Endometrium (tissue), 2 donors: ENCODE measurements at regions not wholly inside any gene's neighbourhood (a gene's known extent, or its start where the extent isn't known, plus 50 kb on each side); places are given as distances from the start of the nearest gene placed in this dataset.
"Not testable (repeated sequence)": the region's sequence is repeated elsewhere in the genome, so short reads cannot be mapped to it uniquely, and the experiment has no call there.

Experiments
- FAIRE-seq: peaks from 2 replicates; lab custom pipeline; 2012; peaks lifted over from hg19 to GRCh38; lab: Jason Lieb, UNC
- donor health status: control.
- donor health status: control.

GRCh38 chr5:17127743-17128231, 89.6 kb upstream of the BASP1 start:
- FAIRE-seq = no peak

DNA sequence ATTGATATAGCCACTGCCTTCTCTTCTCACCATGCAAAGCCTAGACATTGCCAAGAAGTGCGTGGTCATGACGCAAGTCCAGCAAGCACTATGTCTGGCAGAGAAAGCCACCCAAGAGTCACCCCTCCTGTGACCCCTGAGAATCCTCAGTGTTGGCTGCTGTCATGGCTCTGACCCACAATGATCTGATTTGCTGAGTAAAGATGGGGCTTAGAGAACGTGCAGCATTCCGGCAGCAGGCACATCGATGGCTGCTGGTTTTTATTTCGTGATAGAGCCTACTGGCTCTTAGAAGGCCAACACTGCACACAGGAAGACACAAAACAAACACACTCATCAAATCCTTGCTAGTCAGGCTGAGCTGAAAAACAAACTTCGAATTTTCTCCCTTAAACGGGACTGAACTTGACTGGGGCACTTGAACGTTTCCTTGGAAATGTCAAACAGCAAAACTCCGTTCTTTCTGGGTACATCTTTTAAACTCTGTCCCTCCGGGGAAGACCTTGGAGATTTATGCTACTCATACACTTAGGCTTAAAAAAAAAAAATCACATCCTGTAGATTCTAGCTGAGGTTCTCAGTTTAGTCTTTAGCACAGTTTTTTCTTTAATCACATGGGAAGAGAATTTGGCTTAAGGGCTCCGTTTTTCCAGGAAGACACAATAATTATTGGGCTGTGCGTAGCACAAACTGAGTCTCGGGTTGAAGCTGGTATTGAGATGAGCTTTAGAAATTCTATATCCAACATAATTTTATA, 88.2 kb upstream of the BASP1 start:
- FAIRE-seq = no peak

DNA sequence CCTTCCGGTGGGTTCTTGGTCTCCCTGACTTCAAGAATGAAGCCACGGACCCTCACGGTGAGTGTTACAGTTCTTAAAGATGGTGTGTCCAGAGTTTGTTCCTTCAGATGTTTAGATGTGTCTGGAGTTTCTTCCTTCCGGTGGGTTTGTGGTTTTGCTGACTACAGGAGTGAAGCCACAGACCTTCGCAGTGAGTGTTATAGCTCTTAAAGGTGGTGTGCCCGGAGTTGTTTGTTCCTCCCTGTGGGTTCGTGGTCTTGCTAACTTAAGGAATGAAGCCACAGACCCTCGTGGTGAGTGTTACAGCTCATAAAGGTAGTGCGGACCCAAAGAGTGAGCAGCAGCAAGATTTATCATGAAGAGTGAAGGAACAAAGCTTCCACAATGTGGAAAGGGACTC, 87.1 kb upstream of the BASP1 start:
- not testable (repeated sequence) for FAIRE-seq

DNA sequence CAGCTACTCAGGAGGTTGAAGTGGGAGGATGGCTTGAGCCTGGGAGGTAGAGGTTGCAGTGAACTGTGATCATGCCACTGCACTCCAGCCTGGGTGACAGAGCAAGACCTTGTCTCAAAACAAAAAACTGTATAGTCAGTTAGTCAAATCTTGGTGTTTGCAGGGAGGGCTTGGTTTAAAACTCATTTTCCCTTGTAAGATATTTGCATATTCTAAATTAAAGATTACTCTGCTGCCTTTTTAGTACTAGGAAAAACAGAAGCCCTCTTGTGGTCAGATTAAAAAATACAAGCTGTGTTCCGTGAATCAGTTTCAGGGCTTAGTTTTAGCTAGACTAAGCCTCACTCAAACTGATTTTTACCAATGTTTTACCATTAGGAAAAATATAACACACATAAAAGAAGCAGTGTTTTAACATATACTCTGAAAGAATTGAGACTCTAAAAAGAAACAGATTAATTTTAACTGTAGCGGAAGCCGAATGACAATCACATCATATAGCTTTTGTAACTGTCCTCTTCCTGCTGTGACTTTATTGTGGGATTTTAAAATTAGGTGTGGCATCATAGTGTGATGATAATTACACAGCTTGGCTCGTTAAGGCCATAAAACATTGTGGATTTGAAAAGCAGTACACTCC, 84.9 kb upstream of the BASP1 start:
- FAIRE-seq = no peak

DNA sequence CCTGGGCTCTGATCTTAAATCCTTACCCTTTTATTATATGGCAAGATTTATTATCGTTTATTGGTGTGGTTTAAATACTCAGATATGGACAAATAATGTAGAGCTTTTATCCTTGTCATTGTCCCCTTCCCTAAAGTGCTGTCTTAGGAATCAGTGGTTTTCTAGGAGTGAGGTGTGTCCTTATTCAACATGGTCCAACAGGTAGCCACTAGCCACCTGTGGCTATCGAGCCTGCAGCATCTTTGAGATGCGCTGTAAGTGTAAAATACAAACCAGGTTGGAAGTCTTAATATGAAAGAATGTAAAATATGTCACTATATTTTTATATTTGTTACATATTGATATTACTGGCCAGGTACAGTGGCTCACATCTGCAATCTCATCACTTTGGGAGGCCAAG, 82.4 kb upstream of the BASP1 start:
- FAIRE-seq = no peak

DNA sequence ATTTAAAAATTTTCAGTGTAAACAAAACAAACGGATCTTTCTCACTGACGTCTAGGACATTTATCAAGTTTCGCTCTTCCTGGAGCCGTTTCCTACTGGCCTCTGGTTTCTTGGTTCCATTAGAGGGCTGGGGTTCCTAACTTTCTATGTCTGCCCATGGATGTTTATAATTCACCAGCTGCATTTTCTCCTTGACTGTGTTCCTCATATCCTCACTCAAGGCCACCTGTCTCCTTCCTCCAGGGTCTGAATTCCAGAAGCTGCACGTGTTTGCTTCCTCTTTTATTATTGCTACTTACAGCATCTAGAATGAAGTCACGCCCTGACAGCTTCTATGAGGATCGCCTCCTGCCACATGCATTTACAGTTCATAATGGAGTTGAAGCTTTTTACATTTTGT, 74.1 kb upstream of the BASP1 start:
- FAIRE-seq = no peak

- no peak for FAIRE-seq
Observed at GRCh38 chr5:17146280-17146841, 71.1 kb upstream of the BASP1 start.

DNA sequence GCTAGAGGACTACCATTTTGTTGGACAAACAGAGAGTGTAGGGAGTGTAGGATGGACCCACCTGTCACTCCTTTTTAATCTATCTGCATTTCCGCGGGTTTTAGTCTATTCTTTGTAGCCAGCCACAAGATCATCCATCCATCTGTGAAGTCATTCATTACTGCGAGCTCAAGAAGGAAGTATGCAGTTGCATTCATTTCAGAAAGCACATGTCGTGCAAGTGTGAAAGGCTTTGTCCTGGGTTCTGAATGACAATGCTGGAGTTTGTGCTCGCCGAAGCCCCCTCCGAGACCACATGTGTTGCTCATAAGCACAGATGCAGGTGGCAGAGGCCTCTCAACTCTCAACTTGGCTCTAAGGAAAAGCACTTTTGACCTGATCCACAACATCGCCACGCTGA, 70.3 kb upstream of the BASP1 start:
- FAIRE-seq = no peak

DNA sequence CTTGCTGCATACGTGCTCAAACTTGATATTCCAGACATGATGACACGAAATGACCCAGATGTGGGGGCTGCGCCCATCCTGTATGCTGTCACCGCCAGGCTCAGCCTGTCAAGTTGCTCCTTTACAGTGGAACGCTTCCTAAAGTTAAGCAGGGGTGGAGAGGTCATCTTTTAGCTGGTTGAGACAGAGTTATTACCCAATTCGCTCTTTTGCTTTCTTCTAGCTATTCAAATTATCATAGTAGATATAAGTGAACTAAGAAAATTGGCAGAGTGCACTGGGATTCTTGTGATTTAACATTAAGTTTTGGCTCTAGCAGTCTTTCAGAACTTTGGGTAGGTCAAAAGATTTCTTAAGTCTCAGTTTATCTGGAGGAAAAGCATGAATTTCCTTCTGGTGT, 69.8 kb upstream of the BASP1 start:
- no peak for FAIRE-seq

DNA sequence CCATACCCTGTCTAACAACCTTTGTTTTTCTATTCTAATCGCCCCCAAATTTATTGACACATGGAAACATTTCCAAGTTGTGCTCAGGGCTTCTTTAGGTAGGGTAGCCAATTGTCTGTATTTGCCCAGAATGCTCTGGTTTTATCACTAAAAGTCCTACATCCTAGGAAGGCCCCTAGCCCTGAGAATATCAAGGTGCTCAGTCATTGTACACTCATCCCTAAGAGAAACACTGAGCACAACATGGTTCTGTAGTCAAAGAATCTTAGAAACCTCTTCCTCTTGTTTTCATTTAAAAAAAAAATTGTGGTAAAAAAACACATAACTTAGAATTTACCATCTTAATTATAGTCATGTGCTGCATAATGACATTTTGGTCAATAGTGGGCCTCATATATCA, 69.0 kb upstream of the BASP1 start:
- no peak for FAIRE-seq

DNA sequence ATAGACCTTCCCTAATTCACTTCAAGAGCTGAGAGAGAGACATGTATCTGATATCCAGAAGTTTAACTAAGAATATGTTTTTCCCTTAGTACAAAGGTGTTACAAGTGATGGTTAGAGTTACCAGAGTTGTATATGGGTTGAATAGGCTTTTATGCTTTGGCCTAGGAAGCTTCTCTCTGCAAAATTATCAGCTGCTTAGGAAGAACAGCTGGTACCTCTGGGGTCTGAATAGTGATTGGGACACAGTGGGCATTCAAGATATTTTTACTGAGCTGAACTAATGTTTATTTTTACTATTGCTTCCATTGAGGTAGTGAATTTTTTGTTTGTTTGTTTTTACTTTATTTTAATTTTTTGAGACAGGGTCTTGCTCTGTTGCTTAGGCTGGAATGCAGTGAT, 67.6 kb upstream of the BASP1 start:
- no peak for FAIRE-seq

- no peak for FAIRE-seq
Observed at GRCh38 chr5:17150531-17150930, 66.9 kb upstream of the BASP1 start.

DNA sequence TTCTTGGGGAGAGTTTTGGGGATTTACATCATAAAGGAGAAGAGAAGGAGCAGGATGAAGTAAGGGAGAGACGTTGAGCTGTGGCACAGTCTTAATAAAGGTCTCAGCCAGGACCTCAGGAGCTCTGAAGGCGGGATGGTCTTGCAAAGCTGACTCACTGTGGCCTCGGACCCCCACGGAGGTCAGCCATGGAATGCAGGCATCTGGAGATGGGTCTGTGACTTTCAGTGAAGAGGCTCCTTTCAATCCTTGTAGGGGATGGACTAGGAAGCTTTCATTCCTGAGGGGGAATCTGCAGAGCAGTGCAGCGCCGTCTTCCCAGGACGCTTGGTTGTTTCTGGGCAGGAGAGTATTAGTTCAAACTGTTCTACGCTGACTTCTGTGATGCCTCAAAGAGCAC, 65.7 kb upstream of the BASP1 start:
- no peak for FAIRE-seq

GRCh38 chr5:17154211-17154996, 63.0 kb upstream of the BASP1 start:
- FAIRE-seq = no peak

DNA sequence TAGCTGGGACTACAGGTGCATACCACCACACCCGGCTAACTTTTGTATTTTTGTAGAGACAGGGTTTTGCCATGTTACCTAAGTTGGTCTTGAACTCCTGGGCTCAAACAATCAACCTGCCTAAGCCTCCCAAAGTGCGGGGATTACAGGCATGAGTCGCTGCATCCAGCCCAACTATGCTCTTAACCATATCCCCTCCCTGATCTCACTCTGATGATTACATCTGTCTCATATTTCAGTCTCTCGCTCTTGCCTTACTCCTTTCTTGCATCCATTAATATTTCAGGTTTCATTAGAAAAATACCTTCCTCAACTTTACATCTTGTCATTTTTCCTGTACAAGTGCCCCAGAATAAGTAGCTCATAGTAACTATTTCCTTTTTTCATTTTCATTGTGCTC, 61.0 kb upstream of the BASP1 start:
- no peak for FAIRE-seq

DNA sequence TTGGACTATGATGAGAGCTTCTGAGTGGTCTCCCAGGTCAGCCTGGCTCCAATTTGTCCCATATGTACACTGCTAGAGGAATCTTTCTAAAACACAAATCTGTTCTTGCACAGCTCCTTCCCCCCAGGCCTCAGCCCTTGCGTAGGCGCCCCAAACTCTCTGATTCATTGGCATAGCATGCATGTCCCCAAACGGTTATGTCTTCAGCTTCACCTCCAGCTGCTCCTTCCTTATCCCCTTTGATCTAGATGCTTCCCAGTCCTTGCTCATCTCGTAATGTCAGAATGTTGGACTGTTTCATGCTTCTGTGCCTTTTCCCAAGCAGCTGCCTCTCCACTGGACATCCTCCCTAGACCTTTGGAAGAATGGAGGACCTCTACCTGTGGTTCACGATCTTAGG, 60.1 kb upstream of the BASP1 start:
- no peak for FAIRE-seq

DNA sequence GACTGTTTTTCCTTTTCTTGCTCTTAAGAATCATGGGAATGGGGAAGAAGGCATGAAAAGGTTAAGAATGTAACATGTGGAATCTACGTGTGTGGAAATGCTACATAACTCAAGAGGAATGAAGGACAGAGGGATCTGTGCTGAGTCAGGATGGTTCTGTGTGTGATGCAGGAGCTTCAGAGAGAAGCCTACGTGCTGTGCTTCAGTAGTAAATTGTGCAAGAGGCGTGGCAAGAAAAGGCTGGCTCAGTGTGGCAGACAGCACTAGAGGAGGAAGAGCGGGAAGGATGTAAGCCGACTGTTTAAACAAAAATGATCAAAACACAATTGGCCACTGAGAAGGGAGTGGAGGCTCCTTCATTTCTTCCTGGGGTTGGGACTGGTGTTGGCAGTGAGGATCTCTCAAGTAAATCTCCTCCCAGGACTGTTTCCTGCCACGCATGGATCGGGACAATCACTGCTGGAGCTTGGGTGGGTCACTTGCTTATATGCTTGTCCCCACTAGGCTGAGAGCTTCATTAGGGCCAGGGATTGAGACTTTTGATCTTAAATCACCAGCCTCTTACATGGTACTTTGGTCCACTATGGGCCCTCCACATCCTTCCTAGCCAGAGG, 59.4 kb upstream of the BASP1 start:
- FAIRE-seq = no peak

GRCh38 chr5:17160756-17161040, 56.7 kb upstream of the BASP1 start:
- FAIRE-seq = no peak

- no peak for FAIRE-seq
Observed at GRCh38 chr5:17161662-17162061, 55.8 kb upstream of the BASP1 start.

- no peak for FAIRE-seq
Observed at GRCh38 chr5:17163221-17163620, 54.2 kb upstream of the BASP1 start.

DNA sequence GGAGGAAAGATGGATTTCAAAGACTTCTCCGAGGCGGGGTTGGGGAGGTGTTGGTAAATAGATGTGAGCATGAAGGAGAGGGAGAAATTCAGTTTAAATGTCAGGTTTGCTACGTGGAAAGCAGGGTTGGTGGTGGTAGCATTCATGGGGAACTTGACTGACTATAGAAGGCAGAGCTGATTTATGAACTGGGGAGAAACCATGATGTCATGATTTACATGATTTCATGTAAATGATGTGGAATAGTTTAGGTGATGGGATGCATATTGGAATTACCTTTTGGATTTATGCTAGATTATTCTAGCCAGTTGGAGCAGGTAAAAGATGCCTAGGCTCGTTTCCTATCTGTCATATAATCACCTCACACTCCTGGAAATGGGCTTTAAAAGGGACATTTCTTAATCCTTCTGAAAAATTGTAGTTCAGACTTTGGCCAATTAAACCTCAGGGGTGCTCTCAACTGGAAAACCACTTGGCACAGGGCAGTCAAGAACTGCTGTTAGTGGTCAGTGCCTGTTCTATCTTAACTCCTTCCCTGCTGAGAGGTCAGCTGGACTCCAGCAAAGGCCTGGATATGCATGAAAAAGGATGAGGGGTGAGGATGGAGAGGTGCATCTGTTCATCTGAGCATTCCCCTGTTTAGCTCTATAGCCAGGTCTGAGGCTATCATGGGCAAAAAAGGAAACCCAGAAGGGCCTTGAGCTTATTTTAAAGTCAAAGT, 50.1 kb upstream of the BASP1 start:
- FAIRE-seq = no peak
